ENCODE measurements at regions not wholly inside any gene's neighbourhood (a gene's known extent, or its start where the extent isn't known, plus 50 kb on each side); places are given as distances from the start of the nearest gene placed in this dataset.

- TF ChIP-seq POLR2A (IDR thresholded peaks at IDR 0.05) (no peak), CTCF (IDR thresholded peaks at IDR 0.05) (no peak)
Observed at GRCh38 chr11:103848686-103849085, 187.8 kb upstream of the DDI1 start.

Measured in lower leg skin (tissue), 3 donors.